Activated CD4-positive, alpha-beta T cell treated with anti-CD3 and anti-CD28 coated beads, Interleukin-2, Interleukin-4, amounts not matched to agents 100 ng/mL and 50 ng/mL, durations not matched to agents 16 hours and 8 hours (primary cell): ENCODE measurements at regions not wholly inside any gene's neighbourhood (a gene's known extent, or its start where the extent isn't known, plus 50 kb on each side); places are given as distances from the start of the nearest gene placed in this dataset.

Experiments used
- DNase-seq: peaks from one replicate; pipeline ENCODE4 v3.0.0-alpha.2; 2020; ENCODE audit warnings: low spot score

- no peak for DNase-seq
Observed at GRCh38 chr15:67003586-67003985, 61.8 kb upstream of the SMAD3 start.

- no peak for DNase-seq
Observed at GRCh38 chr15:67004142-67004541, 61.3 kb upstream of the SMAD3 start.

- DNase-seq: no peak
Observed at GRCh38 chr15:67005294-67005996, 60.0 kb upstream of the SMAD3 start.

GRCh38 chr15:67006083-67007065 is 59.0 kb upstream of the SMAD3 start:
- no peak for DNase-seq

GRCh38 chr15:67009576-67010569 is 55.5 kb upstream of the SMAD3 start:
- peak; percentile 57 for DNase-seq

GRCh38 chr15:67010898-67011616 is 54.3 kb upstream of the SMAD3 start:
- no peak for DNase-seq

GRCh38 chr15:67011617-67012005 is 53.8 kb upstream of the SMAD3 start:
- DNase-seq: no peak

GRCh38 chr15:67013696-67014095 is 51.7 kb upstream of the SMAD3 start:
- no peak for DNase-seq
